VCaP (cell line): ENCODE measurements at regions not wholly inside any gene's neighbourhood (a gene's known extent, or its start where the extent isn't known, plus 50 kb on each side); places are given as distances from the start of the nearest gene placed in this dataset.

Source experiments
- H3K27ac ChIP-seq: fragments of 450-650 bp; 2 replicates; pipeline ENCODE4 v1.5.1; 2017
- CTCF ChIP-seq: fragments of 450-650 bp; conservative IDR thresholded peaks from 2 replicates; pipeline ENCODE4 v1.5.1; 2017; ENCODE audit warnings: mild to moderate bottlenecking, moderate library complexity

GRCh38 chr4:14096396-14096965 lies 469.0 kb upstream of the BOD1L1 start:
- no peak for TF ChIP-seq CTCF
- no peak overlapping the region for H3K27ac ChIP-seq

GRCh38 chr4:14100349-14100748 lies 472.8 kb upstream of the BOD1L1 start:
- H3K27ac ChIP-seq, result no peak overlapping the region
- no peak for TF ChIP-seq CTCF

- no peak for TF ChIP-seq CTCF
- H3K27ac ChIP-seq, result no peak overlapping the region
Observed at GRCh38 chr4:14110407-14110806, 482.9 kb upstream of the BOD1L1 start.

GRCh38 chr4:14111730-14112181 lies 484.2 kb upstream of the BOD1L1 start:
- TF ChIP-seq CTCF, result no peak
- peak overlapping the region; percentile 55 for H3K27ac ChIP-seq

- H3K27ac ChIP-seq, result no peak overlapping the region
- TF ChIP-seq CTCF, result no peak
Observed at GRCh38 chr4:14115106-14115505, 487.6 kb upstream of the BOD1L1 start.

GRCh38 chr4:14117575-14118238 lies 490.2 kb upstream of the BOD1L1 start:
- H3K27ac ChIP-seq, result no peak overlapping the region
- TF ChIP-seq CTCF, result no peak

- TF ChIP-seq CTCF, result no peak
- no peak overlapping the region for H3K27ac ChIP-seq
Observed at GRCh38 chr4:14124816-14125215, 497.3 kb upstream of the BOD1L1 start.
